Umbilical cord (tissue), 1 donor: ENCODE measurements at regions not wholly inside any gene's neighbourhood (a gene's known extent, or its start where the extent isn't known, plus 50 kb on each side); places are given as distances from the start of the nearest gene placed in this dataset.
A peak's percentile ranks its signal among the peaks of the same experiment; 100 is the strongest.

ENCODE experiments used
- DNase-seq: peaks from one replicate; pipeline ENCODE4 v3.0.0-alpha.2; 2015; ENCODE audit warnings: low spot score

- DNase-seq: no peak
These were observed 68.7 kb upstream of the RNF7 start for GRCh38 chr3:141669434-141669833.

DNA sequence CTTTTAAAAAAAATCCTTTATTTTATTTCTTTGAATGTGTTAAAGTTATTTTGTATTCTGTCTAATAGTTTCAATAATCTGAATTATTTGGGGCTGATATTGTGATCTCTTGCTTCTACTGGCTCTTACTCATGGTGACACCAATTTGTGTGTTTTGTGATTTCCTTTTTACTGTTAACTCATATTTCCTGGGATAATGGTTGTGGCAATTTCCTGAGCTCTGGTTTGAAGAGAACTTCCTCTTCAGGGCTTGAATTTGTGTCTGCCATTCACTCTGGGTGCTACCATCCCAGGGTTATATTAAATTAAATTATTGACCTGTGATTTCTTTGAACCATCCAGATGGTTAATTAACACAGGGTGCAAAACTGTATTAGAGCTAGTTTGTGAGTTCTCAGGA lies 60.4 kb upstream of the RNF7 start:
- DNase-seq: no peak

DNA sequence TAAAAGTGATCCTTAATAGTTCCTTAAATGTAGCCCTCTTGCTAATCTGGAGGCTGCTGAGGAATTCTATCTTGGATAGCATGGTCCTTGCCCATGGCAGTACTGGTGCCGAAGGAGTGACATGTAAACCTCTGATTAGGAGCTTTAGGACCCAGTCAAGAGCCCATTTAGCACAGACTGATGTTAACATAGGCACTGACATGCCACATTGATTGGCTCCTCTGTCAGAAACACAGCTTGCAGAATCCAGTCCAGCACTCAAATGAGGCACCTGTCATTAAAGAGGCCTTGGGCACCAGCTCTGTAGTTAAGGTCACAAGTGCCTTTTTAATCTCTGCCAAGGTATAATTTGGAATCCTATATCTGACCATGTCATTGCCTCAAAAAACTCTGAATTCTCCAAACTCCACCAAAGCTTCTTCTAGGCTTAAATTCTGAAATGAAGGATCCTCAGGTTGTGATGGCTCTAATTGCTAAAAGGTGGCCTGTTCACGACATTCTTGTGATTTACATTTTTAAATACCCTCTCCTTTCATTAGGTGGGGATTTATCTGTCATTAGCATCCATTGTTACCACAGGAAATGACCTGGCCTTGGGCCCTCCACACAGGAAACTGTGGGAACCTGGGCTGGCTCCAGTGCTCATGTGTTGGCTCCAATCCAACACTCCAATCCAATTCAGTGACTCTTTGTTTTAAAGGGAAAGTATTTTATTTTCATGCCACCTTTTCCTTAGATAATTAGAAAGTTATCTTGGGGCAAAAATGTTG lies 57.3 kb upstream of the RNF7 start:
- no peak for DNase-seq

GRCh38 chr3:141681390-141681780 lies 56.7 kb upstream of the RNF7 start:
- DNase-seq: no peak

DNA sequence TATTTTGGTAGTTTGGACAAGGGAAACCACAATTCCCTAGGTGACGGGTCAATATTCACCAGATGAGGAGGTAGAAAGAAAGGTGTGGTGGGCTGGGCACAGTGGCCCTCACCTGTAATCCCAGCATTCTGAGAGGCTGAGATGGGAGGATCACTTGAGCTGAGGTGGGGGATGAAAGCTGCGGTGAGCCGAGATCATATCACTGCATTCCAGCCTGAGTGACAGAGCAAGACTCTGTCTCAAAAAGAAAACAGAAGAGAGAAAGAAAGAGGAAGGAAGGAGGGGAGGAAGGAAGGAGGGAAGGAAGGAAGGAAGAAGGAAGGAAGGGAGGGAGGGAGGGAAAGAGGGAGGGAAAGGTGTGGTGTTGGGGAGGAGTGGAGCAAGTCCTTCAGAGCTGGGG lies 56.1 kb upstream of the RNF7 start:
- DNase-seq: no peak

DNA sequence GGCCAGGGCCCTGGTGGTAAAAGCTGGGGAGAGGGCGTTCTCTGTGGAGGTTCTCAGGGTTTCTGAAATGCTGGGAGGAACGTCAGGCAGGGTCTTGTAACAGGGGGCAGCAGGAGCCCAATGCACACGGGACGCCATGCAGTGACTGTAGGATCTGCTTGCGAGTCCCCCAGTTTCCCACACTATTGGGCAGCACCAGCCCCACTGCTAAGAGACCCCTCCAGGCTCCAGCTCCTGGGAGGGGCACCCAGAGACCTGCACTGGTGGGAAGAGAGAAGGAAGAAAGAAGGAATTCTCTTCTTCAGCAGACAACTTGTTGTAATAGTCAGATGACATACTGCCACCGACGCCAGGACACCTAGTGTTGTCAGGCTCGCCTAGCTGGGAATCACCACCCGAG lies 55.2 kb upstream of the RNF7 start:
- DNase-seq: no peak

DNA sequence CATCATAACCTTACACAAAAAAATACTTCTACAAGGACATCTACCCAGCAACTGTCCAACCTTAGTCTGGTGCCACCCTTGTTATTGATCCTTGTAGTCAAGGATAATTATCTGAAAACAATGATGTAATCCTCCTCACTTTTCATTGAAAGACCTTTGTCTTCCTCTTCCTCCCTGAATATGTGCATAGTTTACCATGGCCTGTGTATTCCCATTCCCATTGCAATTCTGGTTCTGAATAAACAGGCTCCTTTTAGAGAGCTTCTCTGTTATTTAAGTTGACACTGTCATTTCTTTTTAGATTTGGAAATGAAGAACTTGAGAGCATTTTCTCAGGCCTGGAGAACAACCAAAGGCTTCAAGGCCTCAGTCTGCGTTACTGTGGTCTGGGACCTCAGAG lies 53.3 kb upstream of the RNF7 start:
- DNase-seq: no peak

DNA sequence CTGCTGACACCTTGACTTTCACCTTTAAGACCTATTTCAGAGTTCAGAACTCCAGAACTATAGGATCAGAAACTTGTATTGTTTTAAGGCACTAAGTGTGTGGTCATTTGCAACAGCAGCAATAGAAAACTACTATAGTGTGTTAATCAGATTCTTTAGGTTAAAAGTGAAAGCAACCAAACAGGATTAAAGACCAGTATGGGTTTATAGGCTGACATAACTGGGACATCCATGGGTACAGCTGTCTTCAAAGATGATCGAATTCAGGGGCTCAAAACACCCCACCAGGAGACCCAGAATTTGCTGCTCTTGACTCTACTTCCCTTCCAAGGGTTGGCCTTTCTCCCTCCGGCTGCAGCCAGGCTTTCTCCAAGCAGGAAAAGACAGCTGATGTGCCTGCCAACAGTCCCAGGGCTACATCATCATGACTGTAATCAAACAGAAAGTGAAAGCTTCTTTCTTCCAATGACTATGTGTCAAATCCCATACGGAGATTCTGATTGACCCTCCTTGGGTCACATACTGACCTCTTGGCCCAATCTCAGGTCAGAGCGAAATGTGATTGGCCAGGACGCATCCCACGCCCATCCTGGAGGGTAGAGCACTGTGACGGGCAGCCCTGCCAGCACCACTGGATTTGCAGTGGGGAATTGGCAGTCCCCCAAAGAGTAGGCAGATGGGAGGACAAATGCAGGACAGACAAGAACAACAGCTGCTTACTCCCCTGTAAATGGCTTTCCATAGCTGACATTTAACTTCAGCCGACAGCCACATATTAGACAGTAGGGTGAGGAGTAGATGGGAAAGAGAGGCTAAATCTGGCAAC lies 51.4 kb upstream of the RNF7 start:
- DNase-seq: peak; percentile 23
